ENCODE measurements at regions not wholly inside any gene's neighbourhood (a gene's known extent, or its start where the extent isn't known, plus 50 kb on each side); places are given as distances from the start of the nearest gene placed in this dataset.

DNA sequence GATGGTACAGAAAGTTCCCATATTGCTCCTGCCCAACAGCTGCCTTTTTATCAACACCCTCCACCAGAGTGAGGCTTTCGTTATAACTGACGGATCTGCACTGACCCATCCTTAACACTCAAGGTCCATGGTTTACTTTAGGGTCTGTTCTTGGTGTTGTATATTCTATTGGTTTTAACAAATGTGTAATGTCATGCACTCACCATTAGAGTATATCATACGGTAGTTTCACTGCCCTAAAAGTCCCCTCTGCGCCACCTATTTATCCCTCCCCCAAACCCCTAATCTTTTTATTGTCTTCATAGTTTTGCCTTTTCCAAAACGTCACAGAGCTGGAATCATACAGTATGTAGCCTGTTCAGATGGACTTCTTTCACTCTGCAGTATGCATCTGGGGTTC is 102.8 kb upstream of the TNS3 start:
- TF ChIP-seq POLR2A (IDR thresholded peaks at IDR 0.05) = no peak
- TF ChIP-seq, protein P1, sequence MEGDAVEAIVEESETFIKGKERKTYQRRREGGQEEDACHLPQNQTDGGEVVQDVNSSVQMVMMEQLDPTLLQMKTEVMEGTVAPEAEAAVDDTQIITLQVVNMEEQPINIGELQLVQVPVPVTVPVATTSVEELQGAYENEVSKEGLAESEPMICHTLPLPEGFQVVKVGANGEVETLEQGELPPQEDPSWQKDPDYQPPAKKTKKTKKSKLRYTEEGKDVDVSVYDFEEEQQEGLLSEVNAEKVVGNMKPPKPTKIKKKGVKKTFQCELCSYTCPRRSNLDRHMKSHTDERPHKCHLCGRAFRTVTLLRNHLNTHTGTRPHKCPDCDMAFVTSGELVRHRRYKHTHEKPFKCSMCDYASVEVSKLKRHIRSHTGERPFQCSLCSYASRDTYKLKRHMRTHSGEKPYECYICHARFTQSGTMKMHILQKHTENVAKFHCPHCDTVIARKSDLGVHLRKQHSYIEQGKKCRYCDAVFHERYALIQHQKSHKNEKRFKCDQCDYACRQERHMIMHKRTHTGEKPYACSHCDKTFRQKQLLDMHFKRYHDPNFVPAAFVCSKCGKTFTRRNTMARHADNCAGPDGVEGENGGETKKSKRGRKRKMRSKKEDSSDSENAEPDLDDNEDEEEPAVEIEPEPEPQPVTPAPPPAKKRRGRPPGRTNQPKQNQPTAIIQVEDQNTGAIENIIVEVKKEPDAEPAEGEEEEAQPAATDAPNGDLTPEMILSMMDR (IDR thresholded peaks at IDR 0.05) = no peak
- Histone ChIP-seq H3K9me3 (no peaks in the 10 kb centered on the region), H3K27ac (no peak overlapping the region), H3K4me3 (no peak overlapping the region), H3K4me1 (no peaks in the 10 kb centered on the region), H3K36me3 (ENCODE audit: low read depth, missing control alignments) (no peaks in the 10 kb centered on the region), H3K27me3 (no peaks in the 10 kb centered on the region)
- WGBS, 2 donors = 60 to 68% methylated on average over 5 of the region's 5 CpGs
- DNase-seq = no peak
- intact Hi-C loops (cut with DNase I; ENCODE audit: low total_unique reads) = no loop called here

- intact Hi-C loops (cut with DNase I; ENCODE audit: low total_unique reads) = no loop called here
- DNase-seq = no peak
- Histone ChIP-seq H3K36me3 (ENCODE audit: low read depth, missing control alignments) (no peaks in the 10 kb centered on the region), H3K27ac (no peak overlapping the region), H3K9me3 (no peaks in the 10 kb centered on the region), H3K27me3 (no peaks in the 10 kb centered on the region), H3K4me3 (no peak overlapping the region), H3K4me1 (no peaks in the 10 kb centered on the region)
- no peak for TF ChIP-seq POLR2A (IDR thresholded peaks at IDR 0.05)
- TF ChIP-seq, protein P1 (IDR thresholded peaks at IDR 0.05) = no peak
- 92 to 94% methylated on average over 6 of the region's 6 CpGs for WGBS, 2 donors
These were observed 101.6 kb upstream of the TNS3 start for GRCh38 chr7:47683485-47683898.

- Histone ChIP-seq H3K4me3 (no peak overlapping the region), H3K27ac (no peak overlapping the region), H3K36me3 (ENCODE audit: low read depth, missing control alignments) (no peaks in the 10 kb centered on the region), H3K27me3 (no peaks in the 10 kb centered on the region), H3K4me1 (no peaks in the 10 kb centered on the region), H3K9me3 (no peaks in the 10 kb centered on the region)
- WGBS, 2 donors = 86 to 92% methylated on average over 6 of the region's 6 CpGs
- intact Hi-C loops (cut with DNase I; ENCODE audit: low total_unique reads) = no loop called here
- no peak for TF ChIP-seq POLR2A (IDR thresholded peaks at IDR 0.05)
- DNase-seq = no peak
These were observed 101.0 kb upstream of the TNS3 start for GRCh38 chr7:47682874-47683273.

- no peaks in the 10 kb centered on the region for H3K36me3 ChIP-seq (ENCODE audit: low read depth, missing control alignments)
- TF ChIP-seq, protein P1 (IDR thresholded peaks at IDR 0.05) = no peak
- no peak for TF ChIP-seq POLR2A (IDR thresholded peaks at IDR 0.05)
- WGBS, 2 donors = 91 to 93% methylated on average over 8 of the region's 8 CpGs
- no peaks in the 10 kb centered on the region for H3K4me1 ChIP-seq
- no peaks in the 10 kb centered on the region for H3K9me3 ChIP-seq
- H3K27ac ChIP-seq = no peak overlapping the region
- H3K27me3 ChIP-seq = no peaks in the 10 kb centered on the region
- intact Hi-C loops (cut with DNase I; ENCODE audit: low total_unique reads) = no loop called here
- no peak for DNase-seq
- H3K4me3 ChIP-seq = no peak overlapping the region
These were observed 99.4 kb upstream of the TNS3 start for GRCh38 chr7:47681249-47681810.

GRCh38 chr7:47678641-47679380 is 96.9 kb upstream of the TNS3 start:
- 92 to 93% methylated on average over 6 of the region's 6 CpGs for WGBS, 2 donors
- TF ChIP-seq POLR2A (IDR thresholded peaks at IDR 0.05) = no peak
- TF ChIP-seq, protein P1 (IDR thresholded peaks at IDR 0.05) = no peak
- Histone ChIP-seq H3K27me3 (no peaks in the 10 kb centered on the region), H3K4me3 (no peak overlapping the region), H3K27ac (no peak overlapping the region), H3K4me1 (no peaks in the 10 kb centered on the region), H3K36me3 (ENCODE audit: low read depth, missing control alignments) (no peaks in the 10 kb centered on the region), H3K9me3 (no peaks in the 10 kb centered on the region)
- intact Hi-C loops (cut with DNase I; ENCODE audit: low total_unique reads) = no loop called here
- DNase-seq = no peak

All from testis (tissue), 2 donors.